GM19455 (cell line): ENCODE measurements at regions not wholly inside any gene's neighbourhood (a gene's known extent, or its start where the extent isn't known, plus 50 kb on each side); places are given as distances from the start of the nearest gene placed in this dataset.
"Not testable (repeated sequence)": the region's sequence is repeated elsewhere in the genome, so short reads cannot be mapped to it uniquely, and the experiment has no call there.

Experiments
- ATAC-seq: cut with Tn5 transposase; IDR thresholded peaks from one replicate; pipeline ENCODE4 v1.9.1; 2021; ENCODE audit not compliant: unreplicated experiment

GRCh38 chr1:55448261-55448660 lies 233.1 kb upstream of the USP24 start:
- no peak for ATAC-seq

- no peak for ATAC-seq
Observed at GRCh38 chr1:55447488-55447887, 232.3 kb upstream of the USP24 start.

GRCh38 chr1:55446351-55446750 lies 231.2 kb upstream of the USP24 start:
- ATAC-seq, result no peak

GRCh38 chr1:55445416-55445815 lies 230.3 kb upstream of the USP24 start:
- ATAC-seq, result peak; percentile 66

GRCh38 chr1:55444667-55445066 lies 229.5 kb upstream of the USP24 start:
- ATAC-seq, result no peak

- ATAC-seq, result no peak
Observed at GRCh38 chr1:55443175-55443915, 228.2 kb upstream of the USP24 start.

GRCh38 chr1:55441489-55441888 lies 226.3 kb upstream of the USP24 start:
- ATAC-seq, result no peak

GRCh38 chr1:55437692-55438091 lies 222.5 kb upstream of the USP24 start:
- no peak for ATAC-seq

GRCh38 chr1:55430720-55431119 lies 215.6 kb upstream of the USP24 start:
- not testable (repeated sequence) for ATAC-seq

GRCh38 chr1:55430206-55430605 lies 215.0 kb upstream of the USP24 start:
- not testable (repeated sequence) for ATAC-seq

GRCh38 chr1:55428944-55429931 lies 214.1 kb upstream of the USP24 start:
- ATAC-seq, result no peak

- no peak for ATAC-seq
Observed at GRCh38 chr1:55428231-55428630, 213.1 kb upstream of the USP24 start.

- ATAC-seq, result no peak
Observed at GRCh38 chr1:55427606-55428005, 212.4 kb upstream of the USP24 start.

- no peak for ATAC-seq
Observed at GRCh38 chr1:55426619-55427018, 211.5 kb upstream of the USP24 start.

GRCh38 chr1:55426156-55426555 lies 211.0 kb upstream of the USP24 start:
- no peak for ATAC-seq

GRCh38 chr1:55425310-55425930 lies 210.3 kb upstream of the USP24 start:
- no peak for ATAC-seq

GRCh38 chr1:55423376-55423775 lies 208.2 kb upstream of the USP24 start:
- ATAC-seq, result no peak

- ATAC-seq, result no peak
Observed at GRCh38 chr1:55420929-55421716, 206.0 kb upstream of the USP24 start.

- ATAC-seq, result no peak
Observed at GRCh38 chr1:55420026-55420425, 204.9 kb upstream of the USP24 start.

GRCh38 chr1:55418208-55419000 lies 203.2 kb upstream of the USP24 start:
- no peak for ATAC-seq
